Keratinocyte (primary cell): ENCODE measurements at regions not wholly inside any gene's neighbourhood (a gene's known extent, or its start where the extent isn't known, plus 50 kb on each side); places are given as distances from the start of the nearest gene placed in this dataset.

Experiments used
- CTCF ChIP-seq, 3 experiments: IDR thresholded peaks in 1 of 3; conservative IDR thresholded peaks in 1 of 3; optimal IDR thresholded peaks in 1 of 3; 2 replicates in 2 of 3; 3 replicates in 1 of 3; pipeline versions ENCODE3 to v1.5.1; 2011; ENCODE audit warnings: low read length in 3 of 3, mild to moderate bottlenecking in 3 of 3, moderate library complexity in 2 of 3, control low read depth in 1 of 3, inconsistent platforms in 1 of 3; ENCODE audit not compliant: insufficient read depth in 2 of 3; ENCODE audit errors: extremely low read depth in 1 of 3
- EZH2 ChIP-seq: IDR thresholded peaks from one replicate; pipeline ENCODE4 v1.6.1; 2012; ENCODE audit warnings: inconsistent platforms, mild to moderate bottlenecking, low read length, moderate library complexity

- TF ChIP-seq CTCF (optimal IDR thresholded peaks at IDR 0.05 in 1 of 3, IDR thresholded peaks at IDR 0.05 in 1 of 3, conservative IDR thresholded peaks at IDR 0.05 in 1 of 3; ENCODE audit: extremely low read depth in 1 of 3, insufficient read depth in 2 of 3, low read length in 3 of 3), result no peak
- TF ChIP-seq EZH2, result no peak
Measured at GRCh38 chr3:132966374-132966773, 71.8 kb upstream of the TMEM108 start.
